ENCODE measurements at regions not wholly inside any gene's neighbourhood (a gene's known extent, or its start where the extent isn't known, plus 50 kb on each side); places are given as distances from the start of the nearest gene placed in this dataset.
A peak's percentile ranks its signal among the peaks of the same experiment; 100 is the strongest.

- no peak for DNase-seq
These were observed 294.1 kb upstream of the UBE2E2 start for GRCh38 chr3:22908989-22909507.

- no peak for DNase-seq
These were observed 286.2 kb upstream of the UBE2E2 start for GRCh38 chr3:22916933-22917332.

GRCh38 chr3:22920006-22920405 lies 283.1 kb upstream of the UBE2E2 start:
- no peak for DNase-seq

- no peak for DNase-seq
These were observed 280.8 kb upstream of the UBE2E2 start for GRCh38 chr3:22922317-22922716.

GRCh38 chr3:22923711-22924110 lies 279.4 kb upstream of the UBE2E2 start:
- DNase-seq: no peak

- DNase-seq: no peak
These were observed 274.7 kb upstream of the UBE2E2 start for GRCh38 chr3:22928216-22929110.

- no peak for DNase-seq
These were observed 269.9 kb upstream of the UBE2E2 start for GRCh38 chr3:22933051-22933840.

- no peak for DNase-seq
These were observed 269.3 kb upstream of the UBE2E2 start for GRCh38 chr3:22933841-22934116.

- no peak for DNase-seq
These were observed 268.1 kb upstream of the UBE2E2 start for GRCh38 chr3:22935040-22935439.

- DNase-seq: no peak
These were observed 265.6 kb upstream of the UBE2E2 start for GRCh38 chr3:22937536-22937935.

- no peak for DNase-seq
These were observed 264.4 kb upstream of the UBE2E2 start for GRCh38 chr3:22938739-22939138.

GRCh38 chr3:22939349-22939748 lies 263.8 kb upstream of the UBE2E2 start:
- DNase-seq: no peak

GRCh38 chr3:22940285-22940684 lies 262.8 kb upstream of the UBE2E2 start:
- DNase-seq: no peak

- DNase-seq: no peak
These were observed 260.1 kb upstream of the UBE2E2 start for GRCh38 chr3:22942981-22943380.

- no peak for DNase-seq
These were observed 255.3 kb upstream of the UBE2E2 start for GRCh38 chr3:22947851-22948250.

GRCh38 chr3:22951910-22952309 lies 251.2 kb upstream of the UBE2E2 start:
- no peak for DNase-seq

- no peak for DNase-seq
These were observed 250.3 kb upstream of the UBE2E2 start for GRCh38 chr3:22952860-22953259.

GRCh38 chr3:22959593-22959992 lies 243.5 kb upstream of the UBE2E2 start:
- no peak for DNase-seq

- peak; percentile 1 for DNase-seq
These were observed 242.8 kb upstream of the UBE2E2 start for GRCh38 chr3:22960105-22960984.

- DNase-seq: no peak
These were observed 240.9 kb upstream of the UBE2E2 start for GRCh38 chr3:22962244-22962643.

GRCh38 chr3:22966349-22966748 lies 236.8 kb upstream of the UBE2E2 start:
- DNase-seq: no peak

GRCh38 chr3:22969276-22969675 lies 233.9 kb upstream of the UBE2E2 start:
- DNase-seq: no peak

- DNase-seq: no peak
These were observed 231.6 kb upstream of the UBE2E2 start for GRCh38 chr3:22971497-22971896.

Measured in CD4-positive, alpha-beta T cell treated with Interleukin-12 subunit alpha and Interleukin-12 subunit beta, for 1 hour (primary cell).